Activated CD8-positive, alpha-beta memory T cell treated with anti-CD3 and anti-CD28 coated beads for 36 hours (primary cell): ENCODE measurements at regions not wholly inside any gene's neighbourhood (a gene's known extent, or its start where the extent isn't known, plus 50 kb on each side); places are given as distances from the start of the nearest gene placed in this dataset.

Experiments used
- CTCF ChIA-PET: fragments of 350-600 bp; sonication (Branson Sonifier 250); formaldehyde crosslinking; loops from one replicate; lab custom pipeline; 2021; ENCODE audit warnings: antibody characterized with exemption; lab: Charles Lee
- POLR2A ChIA-PET: fragments of 350-600 bp; sonication (Branson Sonifier 250); formaldehyde crosslinking; loops from one replicate; lab custom pipeline; 2021; ENCODE audit warnings: antibody characterized with exemption; lab: Charles Lee

DNA sequence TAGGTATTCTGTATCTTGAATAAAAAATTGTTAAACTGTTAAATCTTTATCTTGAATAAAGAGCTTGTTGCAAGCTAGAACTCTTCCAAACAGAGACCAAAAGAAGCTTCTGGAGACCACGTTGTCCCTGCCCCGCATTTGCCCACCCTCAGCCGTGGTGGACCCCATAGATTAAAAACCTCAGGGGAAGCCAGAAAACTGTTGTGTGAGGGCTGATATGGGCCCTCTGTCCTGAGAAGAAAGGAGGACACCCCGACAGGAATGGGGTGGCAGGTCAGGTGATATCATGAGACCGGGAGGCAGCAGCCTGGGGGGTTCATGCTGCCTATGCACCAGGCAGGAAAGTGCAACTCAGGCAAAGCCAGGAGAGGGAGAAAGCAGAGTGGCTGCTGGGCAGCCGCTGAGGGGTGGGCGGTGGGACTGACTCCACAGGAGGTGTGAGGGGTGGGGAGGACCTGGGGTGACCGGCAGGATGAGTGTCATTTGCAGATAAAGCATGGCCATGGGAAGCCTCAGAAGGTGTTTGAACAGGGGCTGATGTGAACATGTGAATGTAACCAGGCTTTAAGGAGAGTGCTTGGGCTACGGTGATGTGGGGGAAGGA, 147.8 kb downstream of the IRF8 start:
- CTCF ChIA-PET, result interaction anchor here (0.6 kb wide), 1 partner anchor 1032 kb away, joined by 3 read pairs; no protein-coding TSS in a partner anchor

DNA sequence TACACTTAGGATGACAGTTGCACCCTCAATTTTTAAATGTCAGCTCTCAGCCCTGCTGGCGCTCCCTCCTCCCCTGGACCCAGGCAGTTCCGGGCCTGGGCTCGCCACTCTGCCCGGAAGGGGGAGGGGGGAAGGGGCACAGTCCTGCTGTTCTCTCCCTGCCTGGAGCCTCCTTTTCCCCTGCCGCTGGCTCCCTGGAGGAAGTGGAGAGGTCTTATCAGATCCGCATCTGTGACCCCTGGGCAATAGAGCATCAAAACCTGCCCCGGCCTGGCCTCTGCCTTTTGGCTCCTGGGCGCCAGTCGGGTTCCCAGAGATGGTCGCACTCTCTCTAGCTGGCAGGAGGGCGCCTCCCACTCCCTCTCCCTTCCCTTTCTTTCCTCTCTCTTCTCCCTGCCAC, 149.3 kb downstream of the IRF8 start:
- ChIA-PET POLR2A (no interaction called here), CTCF (interaction anchor here (1.3 kb wide), 1 partner anchor 24 kb away, joined by 3 read pairs; no protein-coding TSS in a partner anchor)

More for the DNA sequence above, 147.8 kb downstream of the IRF8 start:
- POLR2A ChIA-PET, result no interaction called here

DNA sequence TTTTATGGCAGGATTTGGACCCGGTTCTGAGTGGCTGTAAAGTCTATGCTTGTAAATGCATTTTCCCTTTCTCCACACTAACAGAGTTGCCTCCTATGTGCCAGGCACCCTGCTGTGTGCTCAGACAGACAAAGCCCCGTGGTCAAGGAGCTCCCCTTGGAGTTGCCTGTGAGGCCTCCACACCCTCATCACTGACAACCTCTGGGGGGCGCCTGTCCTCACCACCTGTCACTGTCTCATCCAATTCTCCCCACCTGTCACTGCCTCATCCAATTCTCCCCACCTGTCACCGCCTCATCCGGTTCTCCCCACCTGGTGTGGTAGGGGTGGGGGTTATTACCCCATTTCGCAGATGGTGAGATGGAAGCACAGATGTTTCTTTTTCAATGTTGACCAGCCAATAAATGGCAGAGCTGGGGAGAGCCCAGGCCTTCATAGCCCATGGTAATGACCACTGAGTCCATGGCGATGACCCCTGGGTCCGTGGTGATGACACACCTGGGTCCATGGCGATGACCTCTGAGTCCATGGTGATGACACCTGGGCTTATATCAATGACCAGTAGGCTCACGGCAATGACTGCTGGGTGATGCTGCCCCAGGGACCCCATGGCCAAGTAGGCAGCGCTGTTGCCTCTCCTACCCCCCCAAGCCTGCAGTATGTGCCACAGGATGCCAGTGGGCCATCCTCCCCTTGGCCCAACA, 150.1 kb downstream of the IRF8 start:
- POLR2A ChIA-PET, result no interaction called here
- CTCF ChIA-PET, result interaction anchor here (1.3 kb wide), 1 partner anchor 24 kb away, joined by 3 read pairs; no protein-coding TSS in a partner anchor

DNA sequence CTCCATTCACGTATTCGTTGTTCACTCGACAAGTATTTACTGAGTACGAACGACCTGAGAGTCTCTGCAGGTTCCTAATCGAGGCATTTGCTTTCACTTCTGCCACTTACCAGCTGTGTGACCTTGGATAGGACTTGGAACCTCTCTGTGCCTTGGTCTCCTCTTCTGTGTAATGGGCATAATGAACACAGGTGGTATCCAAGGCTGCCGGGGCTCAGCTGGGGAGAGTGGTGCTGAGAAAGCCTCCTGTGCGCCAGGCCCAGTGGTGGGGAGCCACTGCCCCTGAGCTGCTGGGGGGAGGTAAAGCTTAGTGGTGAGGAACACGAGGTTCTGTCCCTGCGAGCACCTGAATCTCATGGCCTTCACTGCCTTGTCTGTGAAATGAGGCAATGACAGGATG, 150.7 kb downstream of the IRF8 start:
- ChIA-PET CTCF (no interaction called here), POLR2A (no interaction called here)

DNA sequence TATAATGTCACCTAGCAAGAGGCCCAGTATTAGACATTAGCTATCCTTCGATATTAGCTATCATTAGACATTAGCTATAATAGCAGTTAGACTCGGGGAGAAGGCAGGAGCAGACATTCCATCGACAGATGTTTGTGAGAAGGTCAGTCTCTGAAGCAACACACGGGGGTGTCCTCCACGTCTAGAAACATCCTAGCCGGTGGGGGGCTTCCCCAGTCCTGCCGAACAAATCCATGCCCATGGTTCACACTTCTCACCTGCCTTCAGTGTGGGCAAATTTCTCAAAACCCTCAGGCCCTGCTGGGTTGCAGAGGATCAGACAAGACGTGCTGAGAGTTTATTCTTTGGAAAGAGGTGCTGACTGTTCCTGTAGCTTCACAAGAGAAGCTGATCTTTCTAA, 151.1 kb downstream of the IRF8 start:
- CTCF ChIA-PET, result no interaction called here
- POLR2A ChIA-PET, result no interaction called here

DNA sequence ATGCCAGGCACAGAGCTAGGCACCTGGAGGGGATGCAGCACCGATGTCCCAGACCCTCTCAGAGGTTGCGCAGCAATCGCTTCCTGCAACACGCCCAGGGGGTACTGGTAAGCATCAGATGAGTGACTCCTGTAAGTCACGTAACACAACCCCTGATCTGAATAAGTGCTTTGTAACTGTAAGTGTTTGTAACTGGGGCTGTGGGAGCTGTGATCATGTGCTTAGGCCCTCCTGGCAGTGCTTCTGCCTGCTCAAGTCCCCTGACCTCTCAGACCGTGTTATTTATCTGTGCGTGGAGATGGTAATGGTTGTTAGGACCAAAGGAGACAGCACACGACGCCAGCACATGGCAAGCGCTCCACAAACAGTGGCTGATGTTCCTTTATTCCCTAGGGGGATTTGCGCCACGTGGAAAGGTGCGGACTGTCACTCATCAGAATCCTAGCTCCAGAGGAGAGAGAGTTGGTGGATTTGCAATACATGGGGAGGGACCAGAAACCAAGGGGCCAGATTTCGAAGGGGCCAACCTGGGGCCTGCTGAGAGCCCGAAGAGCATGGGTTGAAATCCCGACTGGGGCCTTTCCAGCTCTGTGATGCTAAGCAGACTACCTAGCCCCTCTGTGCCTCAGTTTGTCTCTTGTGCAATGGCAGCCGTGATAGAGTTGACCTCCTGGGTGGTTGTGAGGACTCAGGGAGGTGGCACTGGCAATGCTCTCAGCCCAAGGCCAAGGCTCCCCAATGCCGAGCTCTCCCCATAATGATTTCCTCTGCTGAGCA, 151.8 kb downstream of the IRF8 start:
- CTCF ChIA-PET, result no interaction called here

DNA sequence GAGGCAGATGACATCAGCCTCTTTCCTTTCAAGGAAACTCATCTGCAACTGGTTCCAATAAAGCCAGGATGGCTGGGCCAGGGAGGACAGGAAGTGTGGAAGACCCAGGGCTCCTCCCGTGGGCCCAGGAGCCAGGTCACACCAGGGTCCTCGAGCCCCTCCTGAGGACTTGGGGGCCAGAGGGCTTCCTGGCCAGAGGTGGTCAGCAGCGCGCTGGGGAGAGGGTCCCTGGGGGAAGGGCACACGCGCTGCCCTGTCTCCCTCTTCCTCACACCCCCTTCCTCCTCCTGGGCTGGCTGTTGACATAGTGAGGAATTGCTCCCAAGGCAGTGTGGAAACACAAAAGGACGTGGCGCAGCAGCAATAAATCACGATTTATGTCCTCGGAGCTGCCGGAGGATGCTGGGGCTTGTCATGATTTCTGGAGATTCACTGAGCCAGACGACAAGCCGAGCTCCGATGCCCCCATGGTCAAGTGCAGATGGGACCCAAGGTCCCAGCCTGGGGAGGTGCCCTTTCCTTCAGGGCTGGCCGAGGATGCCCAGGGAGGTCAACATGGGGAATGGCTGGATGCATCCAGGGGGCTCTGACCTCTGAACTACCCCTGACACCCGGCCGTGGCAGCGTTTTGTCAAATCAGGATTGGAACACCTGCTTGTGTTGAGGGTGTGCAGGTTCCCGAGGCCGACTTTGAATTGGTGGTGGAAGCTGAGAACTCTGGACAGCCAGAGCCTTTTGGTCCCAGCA, 152.6 kb downstream of the IRF8 start:
- ChIA-PET CTCF (no interaction called here), POLR2A (no interaction called here)

More for the DNA sequence above, 151.8 kb downstream of the IRF8 start:
- POLR2A ChIA-PET, result no interaction called here

- CTCF ChIA-PET, result no interaction called here
- POLR2A ChIA-PET, result no interaction called here
Measured at GRCh38 chr16:86052115-86052670, 153.2 kb downstream of the IRF8 start.

DNA sequence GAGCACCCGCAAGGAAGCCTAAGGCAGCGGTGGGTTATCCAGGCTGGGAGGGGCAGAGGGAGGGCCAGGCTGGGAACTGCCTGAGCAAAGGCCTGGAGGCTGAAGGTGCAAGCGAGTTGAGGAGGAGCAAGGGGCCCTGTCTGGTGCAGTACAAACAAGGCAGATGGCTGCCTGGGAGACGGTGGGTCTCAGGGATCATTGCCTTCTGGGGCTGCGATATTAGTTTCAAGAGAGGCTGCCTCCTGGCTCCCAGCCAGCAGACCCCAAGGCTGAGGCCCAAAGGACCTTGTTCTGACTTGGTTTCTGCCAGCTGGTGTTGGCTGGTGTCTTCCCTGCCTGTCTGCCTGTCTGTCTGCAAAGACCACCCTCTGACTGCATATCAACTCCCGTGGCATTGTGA, 154.0 kb downstream of the IRF8 start:
- ChIA-PET CTCF (no interaction called here), POLR2A (no interaction called here)

- ChIA-PET CTCF (no interaction called here), POLR2A (no interaction called here)
Measured at GRCh38 chr16:86059253-86060171, 160.6 kb downstream of the IRF8 start.

- POLR2A ChIA-PET, result no interaction called here
- CTCF ChIA-PET, result no interaction called here
Measured at GRCh38 chr16:86060381-86061317, 161.7 kb downstream of the IRF8 start.

- POLR2A ChIA-PET, result no interaction called here
- CTCF ChIA-PET, result no interaction called here
Measured at GRCh38 chr16:86061318-86061695, 162.3 kb downstream of the IRF8 start.

DNA sequence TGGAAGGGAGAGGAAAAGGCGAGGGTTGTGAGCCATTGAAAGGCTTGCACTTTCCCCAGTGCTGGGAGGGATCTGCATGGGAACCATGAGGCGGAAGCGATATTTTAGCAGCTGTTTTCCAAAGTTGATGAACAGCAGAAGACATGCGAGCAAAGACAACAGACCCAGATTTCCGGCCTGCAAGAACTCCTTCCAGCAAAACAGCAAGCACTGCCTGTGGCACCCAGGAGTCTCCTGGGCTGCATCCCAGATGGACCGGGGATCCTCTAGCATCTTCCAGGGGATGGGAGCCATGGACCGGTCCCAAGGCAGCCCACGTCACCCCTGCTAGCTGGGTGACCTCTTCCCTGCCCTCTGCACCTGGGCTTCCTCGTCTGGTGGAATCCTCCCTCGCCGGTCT, 162.8 kb downstream of the IRF8 start:
- POLR2A ChIA-PET, result no interaction called here
- CTCF ChIA-PET, result no interaction called here

DNA sequence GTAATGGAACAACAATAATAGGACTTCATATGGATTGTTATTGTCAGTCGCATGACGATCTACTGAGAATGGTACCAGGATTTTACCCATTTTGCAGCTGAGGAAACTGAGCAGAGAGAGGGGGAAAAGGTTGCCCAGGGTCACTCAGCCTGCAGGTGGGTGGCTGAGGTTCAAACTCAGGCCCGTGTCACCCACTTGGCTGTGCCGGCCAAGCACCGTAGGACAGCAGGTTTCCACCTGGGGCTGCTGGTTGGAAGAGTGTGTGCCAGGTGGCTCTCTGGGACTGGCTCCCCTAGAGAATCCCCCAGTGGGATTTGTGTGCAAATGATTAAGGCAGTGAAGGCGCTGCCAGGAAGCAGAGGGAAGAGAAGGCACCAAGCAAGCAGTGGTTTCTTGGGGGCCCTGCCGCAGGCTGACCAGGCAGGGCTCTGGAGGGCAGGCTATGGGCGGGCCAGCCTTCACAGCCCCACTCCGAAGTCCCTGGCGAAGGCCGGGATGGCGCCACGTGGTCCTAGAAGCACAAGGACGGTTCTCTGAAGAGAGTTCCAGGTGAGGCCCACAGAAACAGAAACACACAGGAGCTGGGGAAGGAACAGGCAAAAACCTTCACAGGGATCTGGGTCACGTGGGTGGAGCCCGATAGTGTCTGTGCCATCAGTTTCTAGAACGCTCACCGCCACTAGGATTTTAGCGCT, 163.5 kb downstream of the IRF8 start:
- CTCF ChIA-PET, result no interaction called here
- POLR2A ChIA-PET, result no interaction called here

DNA sequence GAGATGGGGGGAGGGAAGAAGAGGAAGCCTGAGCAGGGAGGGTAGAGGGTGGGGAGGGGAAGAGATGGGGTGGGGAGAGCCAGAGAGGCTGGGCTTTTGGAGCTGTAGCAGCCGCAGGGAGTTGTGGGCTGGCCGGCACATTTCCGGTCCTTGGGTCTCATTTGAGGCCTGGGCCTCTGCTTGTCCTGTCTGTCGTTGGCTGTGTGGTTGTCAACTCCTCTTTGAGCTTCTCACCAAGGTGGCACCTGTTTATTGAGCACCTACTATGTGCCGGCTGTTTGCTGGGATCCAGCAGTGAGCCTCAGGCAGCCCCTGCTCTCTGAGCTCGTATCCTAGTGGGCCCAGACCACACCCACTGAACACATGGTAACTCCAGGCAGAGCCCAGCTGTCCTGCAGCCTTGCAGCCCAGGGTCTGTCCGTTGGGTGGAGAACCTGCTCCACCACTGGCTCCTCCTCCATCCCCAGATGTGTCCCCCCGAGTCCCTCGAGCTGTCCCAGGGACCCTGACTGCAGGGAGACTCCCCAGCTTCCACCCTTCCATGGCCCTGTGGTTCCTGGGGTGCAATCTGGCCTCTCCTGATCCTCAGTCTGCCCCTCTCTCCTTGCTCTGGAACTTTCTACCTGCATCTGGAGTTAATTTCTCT, 164.9 kb downstream of the IRF8 start:
- ChIA-PET POLR2A (no interaction called here), CTCF (no interaction called here)

GRCh38 chr16:86064431-86065250, 165.7 kb downstream of the IRF8 start:
- POLR2A ChIA-PET, result no interaction called here
- CTCF ChIA-PET, result interaction anchor here (0.7 kb wide), 1 partner anchor 453 kb away, joined by 4 read pairs; no protein-coding TSS in a partner anchor
